Loucy (cell line): ENCODE measurements at regions not wholly inside any gene's neighbourhood (a gene's known extent, or its start where the extent isn't known, plus 50 kb on each side); places are given as distances from the start of the nearest gene placed in this dataset.

Source experiments
- EZH2phosphoT487 ChIP-seq: fragments of 200-600 bp; IDR thresholded peaks from 2 replicates; pipeline ENCODE4 v1.6.1; 2018; ENCODE audit warnings: antibody characterized with exemption, mild to moderate bottlenecking, moderate library complexity, borderline replicate concordance
- TF ChIP-seq, protein P1 (sequence below): fragments of 200-600 bp; sonication (generic); conservative IDR thresholded peaks from 2 replicates; pipeline ENCODE4 v1.5.1; 2014; ENCODE audit warnings: mild to moderate bottlenecking, antibody characterized with exemption, low read length

DNA sequence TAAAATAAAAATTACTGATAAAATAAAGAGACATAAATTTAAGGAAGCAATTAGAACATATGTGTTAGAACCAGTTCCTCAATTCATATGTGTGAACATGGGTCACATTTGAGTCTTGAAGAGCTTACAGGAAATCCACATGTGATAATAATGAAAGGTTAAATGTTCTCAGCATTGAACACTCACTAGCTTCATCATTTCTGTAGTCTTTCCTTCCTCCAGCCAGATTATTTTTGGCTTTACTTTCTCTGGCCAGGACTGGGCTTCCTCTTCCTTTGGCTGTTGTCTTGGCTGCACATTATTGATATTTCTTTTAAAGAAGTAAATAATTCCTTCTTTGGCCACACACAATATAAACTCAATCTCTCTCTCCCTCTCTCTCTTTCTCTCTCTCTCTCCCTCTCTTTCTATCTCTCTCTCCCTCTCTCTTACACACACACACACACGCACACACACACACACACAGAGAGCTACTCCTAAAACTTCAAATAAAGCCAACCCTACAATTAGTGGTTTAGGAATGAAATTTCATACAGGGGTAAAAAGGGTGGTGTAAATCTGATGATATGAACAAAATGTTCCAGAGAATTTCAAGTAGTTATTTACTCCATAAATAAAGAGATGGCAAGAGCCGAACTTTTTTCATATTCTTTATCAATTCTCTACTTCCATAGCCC lies 171.2 kb downstream of the REEP3 start:
- TF ChIP-seq, protein P1, sequence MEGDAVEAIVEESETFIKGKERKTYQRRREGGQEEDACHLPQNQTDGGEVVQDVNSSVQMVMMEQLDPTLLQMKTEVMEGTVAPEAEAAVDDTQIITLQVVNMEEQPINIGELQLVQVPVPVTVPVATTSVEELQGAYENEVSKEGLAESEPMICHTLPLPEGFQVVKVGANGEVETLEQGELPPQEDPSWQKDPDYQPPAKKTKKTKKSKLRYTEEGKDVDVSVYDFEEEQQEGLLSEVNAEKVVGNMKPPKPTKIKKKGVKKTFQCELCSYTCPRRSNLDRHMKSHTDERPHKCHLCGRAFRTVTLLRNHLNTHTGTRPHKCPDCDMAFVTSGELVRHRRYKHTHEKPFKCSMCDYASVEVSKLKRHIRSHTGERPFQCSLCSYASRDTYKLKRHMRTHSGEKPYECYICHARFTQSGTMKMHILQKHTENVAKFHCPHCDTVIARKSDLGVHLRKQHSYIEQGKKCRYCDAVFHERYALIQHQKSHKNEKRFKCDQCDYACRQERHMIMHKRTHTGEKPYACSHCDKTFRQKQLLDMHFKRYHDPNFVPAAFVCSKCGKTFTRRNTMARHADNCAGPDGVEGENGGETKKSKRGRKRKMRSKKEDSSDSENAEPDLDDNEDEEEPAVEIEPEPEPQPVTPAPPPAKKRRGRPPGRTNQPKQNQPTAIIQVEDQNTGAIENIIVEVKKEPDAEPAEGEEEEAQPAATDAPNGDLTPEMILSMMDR = no peak
- TF ChIP-seq EZH2phosphoT487 = no peak
